GM12874 (cell line): ENCODE measurements at regions not wholly inside any gene's neighbourhood (a gene's known extent, or its start where the extent isn't known, plus 50 kb on each side); places are given as distances from the start of the nearest gene placed in this dataset.

Experiments
- CTCF ChIP-seq: IDR thresholded peaks from 2 replicates; pipeline ENCODE4 v1.5.1; 2011; ENCODE audit warnings: low read depth, mild to moderate bottlenecking, control low read depth, low read length, moderate library complexity; ENCODE audit not compliant: insufficient read depth

DNA sequence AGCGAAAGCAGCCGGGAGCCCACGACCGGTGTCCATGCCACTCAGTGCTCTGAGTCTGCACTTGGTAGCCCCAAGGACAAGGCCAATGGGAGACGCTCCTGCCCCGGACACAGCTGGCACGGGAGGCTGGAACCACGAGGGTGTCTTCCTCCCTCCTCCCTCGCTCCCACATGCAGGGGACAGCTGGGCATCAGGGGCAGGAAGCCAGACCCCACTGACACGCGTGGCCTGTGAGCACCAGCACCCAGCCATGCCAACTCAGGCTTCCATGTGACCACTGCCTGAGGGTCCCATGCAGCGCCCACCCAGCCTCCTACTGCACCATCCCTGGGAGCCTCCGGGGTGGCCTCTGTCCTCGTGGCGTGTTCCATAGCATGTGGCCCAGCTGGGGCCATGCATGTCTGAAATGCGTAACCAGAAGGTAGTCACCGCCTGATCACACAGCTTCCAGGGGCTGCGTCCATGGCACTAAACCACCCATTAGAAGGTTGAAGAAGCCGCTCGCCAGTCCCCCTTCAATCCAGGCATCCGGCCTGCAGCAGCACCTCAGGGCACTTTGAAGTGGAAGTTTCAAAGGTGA lies 323.2 kb upstream of the SALL3 start:
- no peak for TF ChIP-seq CTCF

GRCh38 chr18:78658531-78658930 lies 321.1 kb upstream of the SALL3 start:
- TF ChIP-seq CTCF = no peak

- no peak for TF ChIP-seq CTCF
Measured at GRCh38 chr18:78659057-78659456, 320.6 kb upstream of the SALL3 start.

DNA sequence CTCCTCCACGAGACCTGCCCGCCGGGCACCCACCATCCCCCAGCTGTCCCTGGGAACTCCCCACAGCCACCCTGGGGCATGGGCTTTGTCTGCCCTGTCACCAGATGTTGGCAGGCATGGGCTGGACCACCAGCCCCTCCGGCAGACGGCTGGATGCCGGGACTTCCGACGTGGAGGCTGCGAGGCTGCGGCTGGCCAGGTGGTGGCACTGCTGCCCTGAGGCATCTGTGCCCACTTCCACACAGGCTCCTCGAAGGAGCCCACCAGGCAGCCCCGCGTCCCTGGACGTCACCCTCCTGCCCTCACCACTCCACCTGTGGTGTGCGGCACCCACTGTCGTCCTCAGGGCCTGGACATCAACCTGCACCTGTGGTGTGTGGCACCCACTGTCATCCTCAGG lies 319.9 kb upstream of the SALL3 start:
- TF ChIP-seq CTCF = no peak

DNA sequence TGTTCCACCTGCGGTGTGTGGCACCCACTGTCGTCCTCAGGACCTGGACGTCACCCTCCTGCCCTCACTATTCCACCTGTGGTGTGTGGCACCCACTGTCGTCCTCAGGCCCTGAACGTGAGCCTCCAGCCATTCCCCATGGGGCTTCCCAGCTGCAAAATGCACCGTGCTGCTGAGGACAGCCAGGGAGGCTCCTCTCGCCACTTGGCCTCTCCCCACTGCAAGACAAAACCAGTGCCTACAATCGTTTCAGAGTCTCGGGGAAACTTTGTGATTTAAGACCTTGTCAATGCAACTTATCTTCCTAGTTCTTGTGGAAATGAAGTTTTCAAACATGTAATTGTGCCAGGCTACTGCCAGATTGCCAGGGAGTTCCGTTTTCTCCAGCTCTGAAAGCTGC lies 319.3 kb upstream of the SALL3 start:
- TF ChIP-seq CTCF = no peak

DNA sequence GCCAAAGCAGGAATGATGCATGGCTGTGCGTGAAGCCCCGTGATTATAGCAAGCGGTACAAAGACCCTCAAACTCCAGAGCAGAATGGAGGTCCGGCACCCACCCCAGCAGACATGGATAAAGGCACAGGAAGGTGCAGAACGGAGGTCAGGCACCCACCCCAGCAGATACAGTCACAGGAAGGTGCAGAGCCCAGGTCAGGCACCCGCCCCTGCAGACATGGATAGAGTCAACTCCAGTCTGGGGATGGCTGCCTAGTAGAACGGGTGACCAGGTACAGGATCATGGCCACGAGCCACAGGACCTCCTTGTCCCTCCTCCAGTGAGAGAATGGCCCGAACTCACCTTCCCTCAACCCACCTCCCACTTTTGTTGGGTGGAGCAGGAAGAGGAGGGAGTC lies 318.3 kb upstream of the SALL3 start:
- no peak for TF ChIP-seq CTCF

- no peak for TF ChIP-seq CTCF
Measured at GRCh38 chr18:78662879-78663278, 316.7 kb upstream of the SALL3 start.
